ENCODE measurements at regions not wholly inside any gene's neighbourhood (a gene's known extent, or its start where the extent isn't known, plus 50 kb on each side); places are given as distances from the start of the nearest gene placed in this dataset.

GRCh38 chr2:123737371-123737770 is 287.7 kb upstream of the CNTNAP5 start:
- no peak for TF ChIP-seq CDX4 (CRISPR knock-in tag; IDR thresholded peaks at IDR 0.05; ENCODE audit: borderline replicate concordance)
- no peak for TF ChIP-seq PRDM15 (CRISPR knock-in tag; IDR thresholded peaks at IDR 0.05)
- no peak for TF ChIP-seq OVOL2 (CRISPR knock-in tag; IDR thresholded peaks at IDR 0.05; ENCODE audit: borderline replicate concordance)
- no peak for TF ChIP-seq ZSCAN18 (CRISPR knock-in tag; IDR thresholded peaks at IDR 0.05)
- TF ChIP-seq GRHL2 (CRISPR knock-in tag; IDR thresholded peaks at IDR 0.05; ENCODE audit: insufficient replicate concordance, severe bottlenecking), result no peak
- TF ChIP-seq ZNF263 (CRISPR knock-in tag; IDR thresholded peaks at IDR 0.05; ENCODE audit: low read depth), result no peak
- TF ChIP-seq EMX1 (CRISPR knock-in tag; IDR thresholded peaks at IDR 0.05), result no peak
- TF ChIP-seq PRRX2 (CRISPR knock-in tag; IDR thresholded peaks at IDR 0.05), result no peak
- no peak for TF ChIP-seq CREM (CRISPR knock-in tag; IDR thresholded peaks at IDR 0.05)
- H3K9me3 Mint-ChIP-seq, result no peaks in the 10 kb centered on the region
- ChIA-PET POLR2A (no interaction called here), CTCF (no interaction called here)
- H3K27me3 Mint-ChIP-seq (ENCODE audit: low read depth), result no peaks in the 10 kb centered on the region
- no peak overlapping the region for H3K27ac Mint-ChIP-seq
- no peak for DNase-seq (ENCODE audit: low spot score)
- H3K36me3 Mint-ChIP-seq, result no peaks in the 10 kb centered on the region
- H3K4me3 Mint-ChIP-seq, result no peak overlapping the region
- peaks cover 15% of the 10 kb centered on the region for H3K4me1 Mint-ChIP-seq
- ATAC-seq, result no peak

GRCh38 chr2:123738643-123739042 is 286.4 kb upstream of the CNTNAP5 start:
- Mint-ChIP-seq H3K36me3 (no peaks in the 10 kb centered on the region), H3K27me3 (ENCODE audit: low read depth) (no peaks in the 10 kb centered on the region), H3K4me3 (no peak overlapping the region), H3K9me3 (no peaks in the 10 kb centered on the region), H3K27ac (no peak overlapping the region), H3K4me1 (peaks cover 15% of the 10 kb centered on the region)
- ATAC-seq (no peak), DNase-seq (ENCODE audit: low spot score) (no peak)
- CTCF ChIA-PET, result no interaction called here
- POLR2A ChIA-PET, result no interaction called here
- TF ChIP-seq CDX4 (CRISPR knock-in tag; IDR thresholded peaks at IDR 0.05; ENCODE audit: borderline replicate concordance) (no peak), GRHL2 (CRISPR knock-in tag; IDR thresholded peaks at IDR 0.05; ENCODE audit: insufficient replicate concordance, severe bottlenecking) (no peak), NR1H2 (CRISPR knock-in tag; IDR thresholded peaks at IDR 0.05) (no peak), E2F5 (CRISPR knock-in tag; IDR thresholded peaks at IDR 0.05) (no peak), KAT7 (CRISPR knock-in tag; IDR thresholded peaks at IDR 0.05; ENCODE audit: borderline replicate concordance) (no peak), TCF7 (CRISPR knock-in tag; IDR thresholded peaks at IDR 0.05; ENCODE audit: low read depth) (no peak), MLX (CRISPR knock-in tag; IDR thresholded peaks at IDR 0.05) (no peak), AR (CRISPR knock-in tag; IDR thresholded peaks at IDR 0.05) (no peak), ZNF263 (CRISPR knock-in tag; IDR thresholded peaks at IDR 0.05; ENCODE audit: low read depth) (no peak), SOX15 (CRISPR knock-in tag; IDR thresholded peaks at IDR 0.05) (no peak), RELA (CRISPR knock-in tag; IDR thresholded peaks at IDR 0.05; ENCODE audit: borderline replicate concordance) (no peak), TEAD1 (CRISPR knock-in tag; IDR thresholded peaks at IDR 0.05) (no peak), SMAD4 (CRISPR knock-in tag; IDR thresholded peaks at IDR 0.05) (no peak), IRF2 (CRISPR knock-in tag; IDR thresholded peaks at IDR 0.05; ENCODE audit: borderline replicate concordance, low read depth) (no peak)

All from WTC11 (cell line).